Ishikawa (cell line): ENCODE measurements at regions not wholly inside any gene's neighbourhood (a gene's known extent, or its start where the extent isn't known, plus 50 kb on each side); places are given as distances from the start of the nearest gene placed in this dataset.

Experiments used
- CEBPB ChIP-seq: IDR thresholded peaks from 2 replicates; pipeline ENCODE4 v1.6.1; 2012
- CREB1 ChIP-seq: IDR thresholded peaks from 2 replicates; pipeline ENCODE4 v1.6.1; 2012; ENCODE audit warnings: low read depth
- EGR1 ChIP-seq: IDR thresholded peaks from 2 replicates; pipeline ENCODE4 v1.6.1; 2012
- EP300 ChIP-seq: IDR thresholded peaks from 2 replicates; pipeline ENCODE4 v1.6.1; 2012; ENCODE audit warnings: borderline replicate concordance
- FOXM1 ChIP-seq: IDR thresholded peaks from 2 replicates; pipeline ENCODE4 v1.6.1; 2012; ENCODE audit warnings: low read depth, borderline replicate concordance
- MAX ChIP-seq: IDR thresholded peaks from 2 replicates; pipeline ENCODE4 v1.6.1; 2012
- NFIC ChIP-seq: IDR thresholded peaks from 2 replicates; pipeline ENCODE4 v1.6.1; 2012
- RAD21 ChIP-seq: IDR thresholded peaks from 2 replicates; pipeline ENCODE4 v1.6.1; 2012; ENCODE audit warnings: low read depth
- TAF1 ChIP-seq: IDR thresholded peaks from 2 replicates; pipeline ENCODE4 v1.6.1; 2012; ENCODE audit warnings: low read depth, mild to moderate bottlenecking
- TCF12 ChIP-seq: IDR thresholded peaks from 2 replicates; pipeline ENCODE4 v1.6.1; 2012; ENCODE audit warnings: low read depth
- TEAD4 ChIP-seq: IDR thresholded peaks from 2 replicates; pipeline ENCODE4 v1.6.1; 2012
- USF1 ChIP-seq: IDR thresholded peaks from 2 replicates; pipeline ENCODE4 v1.6.1; 2012
- YY1 ChIP-seq: IDR thresholded peaks from 2 replicates; pipeline ENCODE4 v1.6.1; 2012; ENCODE audit warnings: low read depth
- ZBTB7A ChIP-seq: IDR thresholded peaks from 2 replicates; pipeline ENCODE4 v1.6.1; 2012; ENCODE audit warnings: low read depth
- TF ChIP-seq, protein P1 (sequence below): IDR thresholded peaks from 2 replicates; pipeline ENCODE4 v1.6.1; 2012; ENCODE audit warnings: low read depth, mild to moderate bottlenecking

DNA sequence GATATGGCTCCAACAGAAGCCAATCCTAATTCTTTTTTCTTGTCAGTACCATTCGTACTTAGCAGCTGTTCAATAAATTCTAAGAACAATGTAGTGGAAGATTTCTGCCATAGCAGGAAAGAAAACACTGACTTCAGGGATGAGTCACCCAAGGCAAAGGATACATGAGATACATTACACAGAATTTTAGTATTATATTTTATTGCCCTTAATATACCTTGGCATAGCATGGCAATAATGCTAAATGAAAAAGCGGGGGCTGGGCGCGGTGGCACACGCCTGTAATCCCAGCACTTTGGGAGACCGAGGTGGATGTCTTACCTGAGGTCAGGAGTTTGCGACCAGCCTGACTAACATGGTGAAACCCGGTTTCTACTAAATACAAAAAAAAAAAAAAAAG lies 619.1 kb upstream of the DAB2 start:
- TF ChIP-seq MAX (no peak), TCF12 (no peak), ZBTB7A (no peak), NFIC (no peak), EGR1 (no peak), TAF1 (no peak), TEAD4 (no peak), CEBPB (no peak), USF1 (no peak), YY1 (no peak), EP300 (no peak), CREB1 (no peak), RAD21 (no peak), FOXM1 (no peak)
- TF ChIP-seq, protein P1, sequence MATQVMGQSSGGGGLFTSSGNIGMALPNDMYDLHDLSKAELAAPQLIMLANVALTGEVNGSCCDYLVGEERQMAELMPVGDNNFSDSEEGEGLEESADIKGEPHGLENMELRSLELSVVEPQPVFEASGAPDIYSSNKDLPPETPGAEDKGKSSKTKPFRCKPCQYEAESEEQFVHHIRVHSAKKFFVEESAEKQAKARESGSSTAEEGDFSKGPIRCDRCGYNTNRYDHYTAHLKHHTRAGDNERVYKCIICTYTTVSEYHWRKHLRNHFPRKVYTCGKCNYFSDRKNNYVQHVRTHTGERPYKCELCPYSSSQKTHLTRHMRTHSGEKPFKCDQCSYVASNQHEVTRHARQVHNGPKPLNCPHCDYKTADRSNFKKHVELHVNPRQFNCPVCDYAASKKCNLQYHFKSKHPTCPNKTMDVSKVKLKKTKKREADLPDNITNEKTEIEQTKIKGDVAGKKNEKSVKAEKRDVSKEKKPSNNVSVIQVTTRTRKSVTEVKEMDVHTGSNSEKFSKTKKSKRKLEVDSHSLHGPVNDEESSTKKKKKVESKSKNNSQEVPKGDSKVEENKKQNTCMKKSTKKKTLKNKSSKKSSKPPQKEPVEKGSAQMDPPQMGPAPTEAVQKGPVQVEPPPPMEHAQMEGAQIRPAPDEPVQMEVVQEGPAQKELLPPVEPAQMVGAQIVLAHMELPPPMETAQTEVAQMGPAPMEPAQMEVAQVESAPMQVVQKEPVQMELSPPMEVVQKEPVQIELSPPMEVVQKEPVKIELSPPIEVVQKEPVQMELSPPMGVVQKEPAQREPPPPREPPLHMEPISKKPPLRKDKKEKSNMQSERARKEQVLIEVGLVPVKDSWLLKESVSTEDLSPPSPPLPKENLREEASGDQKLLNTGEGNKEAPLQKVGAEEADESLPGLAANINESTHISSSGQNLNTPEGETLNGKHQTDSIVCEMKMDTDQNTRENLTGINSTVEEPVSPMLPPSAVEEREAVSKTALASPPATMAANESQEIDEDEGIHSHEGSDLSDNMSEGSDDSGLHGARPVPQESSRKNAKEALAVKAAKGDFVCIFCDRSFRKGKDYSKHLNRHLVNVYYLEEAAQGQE: no peak

DNA sequence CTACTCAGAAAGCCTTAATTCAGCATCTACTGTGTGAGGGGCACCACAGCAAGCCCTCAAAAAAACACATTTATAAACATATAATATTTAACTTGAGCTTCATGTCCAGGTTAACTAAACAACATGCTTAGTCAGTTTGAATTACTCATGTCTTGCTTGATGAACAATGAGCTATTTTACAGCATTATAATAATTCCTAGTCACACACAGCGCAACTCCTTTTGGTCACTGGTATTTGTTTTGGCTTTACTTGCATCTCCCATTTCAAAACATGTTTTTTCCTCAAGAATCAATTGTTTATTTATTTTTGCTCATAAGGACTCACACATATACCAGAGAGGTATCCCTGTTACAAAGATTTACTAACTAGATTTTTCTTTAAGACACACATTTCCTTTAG lies 616.7 kb upstream of the DAB2 start:
- TF ChIP-seq TCF12 (no peak), MAX (no peak)
- TF ChIP-seq, protein P1: no peak

- no peak for TF ChIP-seq NFIC
- no peak for TF ChIP-seq RAD21
- no peak for TF ChIP-seq TCF12
- no peak for TF ChIP-seq TEAD4
- TF ChIP-seq USF1: no peak
- TF ChIP-seq CREB1: no peak
- TF ChIP-seq EP300: no peak
- TF ChIP-seq YY1: no peak
Observed at GRCh38 chr5:40037713-40038112, 612.9 kb upstream of the DAB2 start.

- TF ChIP-seq TCF12 (no peak), EGR1 (no peak), CEBPB (no peak), CREB1 (no peak), ZBTB7A (no peak), FOXM1 (no peak), TEAD4 (no peak), MAX (no peak), USF1 (no peak), NFIC (no peak), RAD21 (no peak), TAF1 (no peak)
- TF ChIP-seq, protein P1: no peak
Observed at GRCh38 chr5:40034441-40034840, 609.7 kb upstream of the DAB2 start.

DNA sequence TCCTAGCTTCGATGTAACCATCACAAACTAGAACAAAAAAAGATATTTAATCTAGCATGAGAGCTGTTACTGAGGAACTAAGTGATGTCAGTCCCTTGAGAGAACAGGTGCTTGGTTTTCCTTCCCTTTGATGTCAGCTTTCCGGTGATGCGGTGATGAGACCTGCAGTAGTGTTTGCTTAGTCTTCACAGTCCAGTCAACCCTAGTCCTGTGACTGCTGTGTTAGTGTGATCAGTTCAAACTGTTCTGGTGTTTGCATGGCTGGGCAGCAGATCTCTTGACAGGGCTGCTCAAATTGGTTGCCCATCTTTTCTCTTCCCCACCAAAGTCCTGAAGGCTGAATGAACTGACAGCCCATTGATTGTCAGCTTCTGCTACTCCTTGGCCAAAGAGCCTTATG lies 608.6 kb upstream of the DAB2 start:
- TF ChIP-seq TAF1 (no peak), CEBPB (no peak), MAX (no peak), EGR1 (no peak), YY1 (no peak), USF1 (no peak), NFIC (no peak), FOXM1 (no peak), ZBTB7A (no peak), EP300 (no peak), TCF12 (no peak)
- TF ChIP-seq, protein P1: no peak
